Stimulated activated CD8-positive, alpha-beta memory T cell treated with anti-CD3 and anti-CD28 coated beads, Interleukin-4, amount 100 ng/mL, for 48 hours (primary cell): ENCODE measurements at regions not wholly inside any gene's neighbourhood (a gene's known extent, or its start where the extent isn't known, plus 50 kb on each side); places are given as distances from the start of the nearest gene placed in this dataset.
"Not testable (repeated sequence)": the region's sequence is repeated elsewhere in the genome, so short reads cannot be mapped to it uniquely, and the experiment has no call there.

Experiments
- DNase-seq: peaks from one replicate; pipeline ENCODE4 v3.0.0-alpha.2; 2020

- DNase-seq = no peak
Observed at GRCh38 chr13:70612881-70613280, 504.6 kb upstream of the KLHL1 start.

- DNase-seq = no peak
Observed at GRCh38 chr13:70604448-70604847, 496.2 kb upstream of the KLHL1 start.

GRCh38 chr13:70593716-70594115, 485.5 kb upstream of the KLHL1 start:
- DNase-seq = no peak

GRCh38 chr13:70585109-70585508, 476.9 kb upstream of the KLHL1 start:
- DNase-seq = no peak

GRCh38 chr13:70580825-70581224, 472.6 kb upstream of the KLHL1 start:
- DNase-seq = no peak

- no peak for DNase-seq
Observed at GRCh38 chr13:70579941-70580340, 471.7 kb upstream of the KLHL1 start.

- no peak for DNase-seq
Observed at GRCh38 chr13:70571221-70571620, 463.0 kb upstream of the KLHL1 start.

GRCh38 chr13:70568571-70568970, 460.3 kb upstream of the KLHL1 start:
- DNase-seq = no peak

GRCh38 chr13:70544706-70545105, 436.5 kb upstream of the KLHL1 start:
- no peak for DNase-seq

GRCh38 chr13:70541451-70541850, 433.2 kb upstream of the KLHL1 start:
- DNase-seq = no peak

GRCh38 chr13:70534466-70534865, 426.2 kb upstream of the KLHL1 start:
- no peak for DNase-seq

GRCh38 chr13:70529652-70530051, 421.4 kb upstream of the KLHL1 start:
- DNase-seq = no peak

- no peak for DNase-seq
Observed at GRCh38 chr13:70527599-70527998, 419.3 kb upstream of the KLHL1 start.

GRCh38 chr13:70523622-70524021, 415.4 kb upstream of the KLHL1 start:
- DNase-seq = no peak

GRCh38 chr13:70520275-70521036, 412.2 kb upstream of the KLHL1 start:
- no peak for DNase-seq

- DNase-seq = no peak
Observed at GRCh38 chr13:70518081-70518480, 409.8 kb upstream of the KLHL1 start.

- no peak for DNase-seq
Observed at GRCh38 chr13:70516226-70516625, 408.0 kb upstream of the KLHL1 start.

GRCh38 chr13:70511861-70512417, 403.7 kb upstream of the KLHL1 start:
- not testable (repeated sequence) for DNase-seq

- DNase-seq = no peak
Observed at GRCh38 chr13:70505809-70506208, 397.6 kb upstream of the KLHL1 start.

GRCh38 chr13:70502944-70503343, 394.7 kb upstream of the KLHL1 start:
- DNase-seq = no peak

- DNase-seq = no peak
Observed at GRCh38 chr13:70490320-70490935, 382.2 kb upstream of the KLHL1 start.

GRCh38 chr13:70484931-70485330, 376.7 kb upstream of the KLHL1 start:
- no peak for DNase-seq

- DNase-seq = no peak
Observed at GRCh38 chr13:70483599-70484276, 375.5 kb upstream of the KLHL1 start.

- no peak for DNase-seq
Observed at GRCh38 chr13:70473907-70474306, 365.7 kb upstream of the KLHL1 start.
